Activated naive CD4-positive, alpha-beta T cell (primary cell): ENCODE measurements at regions not wholly inside any gene's neighbourhood (a gene's known extent, or its start where the extent isn't known, plus 50 kb on each side); places are given as distances from the start of the nearest gene placed in this dataset.

Experiments used
- DNase-seq, 4 experiments: peaks; one replicate each; lab custom pipeline; 2025; lab: John Stamatoyannopoulos, UW

- no peak for DNase-seq
Observed at GRCh38 chr2:220648628-220649027, 923.5 kb downstream of the EPHA4 start.

GRCh38 chr2:220653776-220654175 is 918.3 kb downstream of the EPHA4 start:
- no peak for DNase-seq

GRCh38 chr2:220654322-220654721 is 917.8 kb downstream of the EPHA4 start:
- DNase-seq: no peak

- DNase-seq: no peak
Observed at GRCh38 chr2:220660277-220661145, 911.6 kb downstream of the EPHA4 start.

- no peak for DNase-seq
Observed at GRCh38 chr2:220662431-220662830, 909.7 kb downstream of the EPHA4 start.

GRCh38 chr2:220663065-220663464 is 909.0 kb downstream of the EPHA4 start:
- no peak for DNase-seq

GRCh38 chr2:220664272-220665107 is 907.6 kb downstream of the EPHA4 start:
- no peak for DNase-seq

GRCh38 chr2:220665108-220665471 is 907.0 kb downstream of the EPHA4 start:
- DNase-seq: no peak

GRCh38 chr2:220669324-220669723 is 902.8 kb downstream of the EPHA4 start:
- no peak for DNase-seq

GRCh38 chr2:220670511-220670910 is 901.6 kb downstream of the EPHA4 start:
- DNase-seq: no peak

GRCh38 chr2:220673151-220673874 is 898.8 kb downstream of the EPHA4 start:
- DNase-seq: no peak

- no peak for DNase-seq
Observed at GRCh38 chr2:220674033-220674432, 898.1 kb downstream of the EPHA4 start.

GRCh38 chr2:220676695-220677094 is 895.4 kb downstream of the EPHA4 start:
- DNase-seq: no peak

- no peak for DNase-seq
Observed at GRCh38 chr2:220678943-220679342, 893.2 kb downstream of the EPHA4 start.

- DNase-seq: no peak
Observed at GRCh38 chr2:220682616-220683015, 889.5 kb downstream of the EPHA4 start.

GRCh38 chr2:220684099-220684498 is 888.0 kb downstream of the EPHA4 start:
- no peak for DNase-seq

GRCh38 chr2:220687231-220687843 is 884.8 kb downstream of the EPHA4 start:
- DNase-seq: peak in 2 of 4 experiments; percentile 18 to 29

GRCh38 chr2:220695397-220696279 is 876.5 kb downstream of the EPHA4 start:
- no peak for DNase-seq

GRCh38 chr2:220696280-220696669 is 875.8 kb downstream of the EPHA4 start:
- DNase-seq: no peak

GRCh38 chr2:220697011-220697410 is 875.1 kb downstream of the EPHA4 start:
- no peak for DNase-seq

- DNase-seq: no peak
Observed at GRCh38 chr2:220701115-220701514, 871.0 kb downstream of the EPHA4 start.
